SK-N-SH (cell line): ENCODE measurements at regions not wholly inside any gene's neighbourhood (a gene's known extent, or its start where the extent isn't known, plus 50 kb on each side); places are given as distances from the start of the nearest gene placed in this dataset.

Experiments
- CTCF ChIP-seq: fragments of 200-600 bp; sonication (generic); IDR thresholded peaks from 2 replicates; pipeline ENCODE4 v1.6.1; 2017; ENCODE audit warnings: antibody characterized with exemption, mild to moderate bottlenecking, moderate library complexity
- EP300 ChIP-seq, 2 experiments: IDR thresholded peaks; 2 replicates each; pipeline versions ENCODE4 v1.4.0 to v1.6.1; 2012; ENCODE audit warnings: borderline replicate concordance in 1 of 2, low read depth in 1 of 2, low read length in 1 of 2
- GATA2 ChIP-seq: sonication (generic); formaldehyde crosslinking; IDR thresholded peaks from 2 replicates; pipeline ENCODE4 v1.5.0; 2020; ENCODE audit warnings: mild to moderate bottlenecking, missing genetic modification reagents
- NFIC ChIP-seq: IDR thresholded peaks from 2 replicates; pipeline ENCODE4 v1.4.0; 2012; ENCODE audit warnings: borderline replicate concordance
- POLR2AphosphoS5 ChIP-seq: IDR thresholded peaks from 2 replicates; pipeline ENCODE4 v1.6.1; 2012; ENCODE audit warnings: low read depth, low read length
- REST ChIP-seq: IDR thresholded peaks from 2 replicates; pipeline ENCODE4 v1.6.1; 2012; ENCODE audit warnings: mild to moderate bottlenecking, low read depth, low read length, moderate library complexity
- RFX5 ChIP-seq: IDR thresholded peaks from 2 replicates; pipeline ENCODE4 v1.6.1; 2012; ENCODE audit warnings: mild to moderate bottlenecking, improper control_type of control experiment, low read length
- TAF1 ChIP-seq: IDR thresholded peaks from 2 replicates; pipeline ENCODE4 v1.6.1; 2012; ENCODE audit warnings: low read depth, mild to moderate bottlenecking, low read length, moderate library complexity, borderline replicate concordance
- USF2 ChIP-seq: fragments of 150-350 bp; IDR thresholded peaks from 2 replicates; pipeline ENCODE4 v1.6.1; 2017; ENCODE audit warnings: antibody characterized with exemption, low read length, low read depth, borderline replicate concordance
- YY1 ChIP-seq: IDR thresholded peaks from 2 replicates; pipeline ENCODE4 v1.4.0; 2012; ENCODE audit warnings: low read depth, mild to moderate bottlenecking

GRCh38 chr3:145244327-145244726 lies 916.7 kb downstream of the PLOD2 start:
- TF ChIP-seq POLR2AphosphoS5: no peak
- TF ChIP-seq REST: no peak
- TF ChIP-seq CTCF: no peak
- no peak for TF ChIP-seq EP300 (IDR thresholded peaks at IDR 0.05; ENCODE audit: borderline replicate concordance in 1 of 2, low read depth in 1 of 2, low read length in 1 of 2)
- no peak for TF ChIP-seq USF2
- TF ChIP-seq YY1: no peak
- TF ChIP-seq GATA2 (CRISPR knock-in tag): no peak
- TF ChIP-seq TAF1: no peak
- no peak for TF ChIP-seq RFX5
- TF ChIP-seq NFIC: no peak
